Stimulated activated naive CD4-positive, alpha-beta T cell (primary cell): ENCODE measurements at regions not wholly inside any gene's neighbourhood (a gene's known extent, or its start where the extent isn't known, plus 50 kb on each side); places are given as distances from the start of the nearest gene placed in this dataset.

ENCODE experiments used
- DNase-seq, 6 experiments: peaks; one replicate each; lab custom pipeline; 2025; lab: John Stamatoyannopoulos, UW

DNA sequence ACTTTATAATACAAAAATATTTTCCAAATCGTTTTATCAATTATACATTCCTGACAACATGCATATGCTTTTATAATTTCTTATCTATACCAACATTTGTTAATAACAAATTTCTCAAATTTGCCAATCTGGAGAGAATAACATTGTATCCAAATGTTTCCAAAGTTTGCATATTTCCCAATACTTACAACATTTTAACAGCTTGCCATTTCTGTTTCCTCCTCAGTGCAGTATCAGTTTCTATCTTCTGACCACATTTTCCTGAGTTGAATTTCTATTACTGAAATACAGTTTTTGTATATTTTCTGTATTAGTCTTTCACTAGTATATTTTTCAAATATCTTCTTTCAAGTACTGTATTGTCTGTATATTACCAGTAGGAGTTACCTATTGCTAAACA lies 1594.3 kb downstream of the PLA2G4A start:
- DNase-seq: no peak

GRCh38 chr1:188424176-188424575 lies 1595.4 kb downstream of the PLA2G4A start:
- no peak for DNase-seq

DNA sequence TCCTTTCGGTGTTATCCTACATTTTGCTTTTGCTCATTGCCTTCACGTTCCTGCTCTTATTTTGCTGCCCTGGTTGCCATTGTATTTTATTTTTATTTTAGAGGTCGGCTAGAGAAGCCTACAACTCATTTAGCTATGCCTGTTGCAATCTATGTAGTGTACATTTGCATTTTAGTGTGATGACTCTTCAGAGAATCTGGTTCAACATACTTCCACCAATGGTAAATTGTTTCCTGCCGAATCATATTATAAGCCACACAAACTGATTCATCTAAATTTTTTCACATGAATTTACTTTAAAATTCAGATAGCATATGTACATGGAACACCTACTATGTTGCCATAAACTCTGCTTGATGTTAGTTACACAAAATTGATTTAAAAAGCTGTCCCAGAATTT lies 1596.9 kb downstream of the PLA2G4A start:
- no peak for DNase-seq

- no peak for DNase-seq
These were observed 1597.8 kb downstream of the PLA2G4A start for GRCh38 chr1:188426561-188426960.

DNA sequence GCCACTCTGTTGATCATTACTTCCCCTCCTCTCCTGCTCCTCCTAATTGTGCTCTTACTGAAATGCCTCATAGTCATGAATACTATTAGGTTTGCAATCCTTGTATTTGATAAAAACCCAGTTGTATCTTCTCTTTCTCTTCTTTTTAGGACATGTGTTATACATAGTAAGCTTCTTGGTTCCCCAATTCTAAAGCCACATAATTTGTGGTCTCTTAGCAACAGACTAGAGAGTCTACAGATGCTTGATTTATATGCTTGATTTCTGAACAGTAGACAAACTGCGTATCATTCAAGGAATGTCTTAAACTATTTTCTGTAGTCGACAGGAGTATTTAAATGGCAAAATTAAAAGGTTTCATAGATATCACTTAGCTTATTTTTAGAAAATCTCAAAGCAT lies 1598.9 kb downstream of the PLA2G4A start:
- DNase-seq: no peak

GRCh38 chr1:188429386-188429785 lies 1600.6 kb downstream of the PLA2G4A start:
- DNase-seq: no peak

DNA sequence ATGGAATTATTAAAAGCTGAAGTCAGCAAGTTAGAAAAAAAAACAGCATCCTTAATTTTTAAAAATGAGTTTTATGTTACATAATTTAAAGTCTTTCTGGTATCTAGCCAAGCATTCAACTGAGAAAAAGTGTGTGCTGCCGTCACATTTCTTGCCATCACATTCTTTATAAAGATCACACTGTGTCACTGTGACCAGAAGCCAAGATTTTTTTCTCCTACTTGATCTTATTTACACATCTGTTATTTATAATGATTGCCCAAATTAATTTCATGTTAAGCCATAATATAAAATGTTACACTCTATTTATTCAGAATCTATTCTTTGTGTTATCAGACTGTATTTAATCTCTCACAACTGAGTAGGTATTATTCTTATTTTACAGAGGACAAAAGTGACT lies 1603.7 kb downstream of the PLA2G4A start:
- no peak for DNase-seq

DNA sequence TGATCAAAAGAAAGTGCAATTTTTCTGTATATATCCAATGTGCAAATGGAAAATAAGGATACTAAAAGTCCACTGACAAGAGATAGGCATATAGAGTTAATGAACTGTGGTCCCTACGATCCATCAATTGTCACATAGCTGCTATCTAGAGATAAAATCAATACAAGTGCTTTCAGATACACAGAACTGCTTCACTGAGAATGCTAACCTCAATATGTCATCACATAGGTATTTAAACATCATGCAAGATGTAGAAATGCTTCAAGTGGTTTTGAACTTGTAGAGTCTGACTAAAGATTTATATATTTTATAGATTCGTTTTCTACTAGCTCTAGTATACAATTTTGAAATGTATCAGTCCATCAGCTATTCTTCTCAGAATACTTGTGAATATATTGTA lies 1604.7 kb downstream of the PLA2G4A start:
- no peak for DNase-seq

DNA sequence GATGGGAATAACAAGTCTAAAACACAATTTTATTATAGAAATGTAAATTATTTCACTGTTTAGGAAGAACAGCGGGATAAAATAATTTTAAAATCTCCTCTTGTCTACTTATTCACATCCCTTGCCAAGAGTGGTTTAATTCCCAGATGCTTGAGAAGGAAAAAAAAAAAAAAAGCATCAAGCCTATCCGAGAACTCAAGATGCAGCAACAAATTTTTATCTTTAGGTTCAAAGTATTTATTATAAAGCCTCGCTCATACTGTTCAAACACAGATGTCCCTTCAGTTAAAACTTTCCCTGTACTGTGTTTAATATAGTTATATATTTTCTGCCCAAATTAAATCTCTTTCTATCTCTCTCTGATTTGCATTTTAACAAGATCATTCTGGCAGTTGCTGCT lies 1615.8 kb downstream of the PLA2G4A start:
- DNase-seq: no peak

DNA sequence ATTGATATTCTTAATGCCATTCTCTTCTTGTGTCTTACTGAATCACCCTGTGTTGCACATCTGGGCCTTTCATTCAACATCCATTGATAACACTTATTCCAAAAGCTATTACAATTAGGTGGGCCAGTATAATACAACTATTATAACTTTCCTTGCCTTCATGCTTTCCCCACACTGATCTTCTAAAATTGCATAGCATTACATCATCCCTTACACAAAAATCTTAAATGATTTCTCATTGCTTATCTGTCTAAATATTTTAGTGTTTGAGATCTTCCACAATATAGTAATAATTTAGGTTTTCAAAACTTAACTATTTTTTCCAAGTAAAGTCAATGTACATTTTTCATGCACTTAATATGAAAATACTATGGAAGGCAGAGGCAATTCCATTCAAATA lies 1634.1 kb downstream of the PLA2G4A start:
- no peak for DNase-seq

DNA sequence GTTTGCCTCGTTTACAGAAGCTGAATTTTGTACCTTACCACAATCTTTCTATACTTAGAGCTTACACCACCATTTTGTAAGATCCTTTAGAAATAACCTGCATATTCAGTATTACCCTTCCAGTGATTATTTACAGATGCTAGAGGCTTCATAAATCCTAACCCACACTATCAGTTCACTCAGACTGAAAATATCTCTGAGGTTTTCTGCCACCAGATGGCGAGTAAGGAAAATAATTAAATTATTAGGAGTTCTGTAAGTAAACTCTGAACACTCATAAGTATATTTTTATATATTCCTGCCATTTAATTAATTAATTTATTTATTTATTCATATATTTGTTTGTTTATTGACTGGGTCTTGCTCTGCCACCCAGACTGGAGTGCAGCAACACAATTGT lies 1635.2 kb downstream of the PLA2G4A start:
- no peak for DNase-seq

- DNase-seq: no peak
These were observed 1637.8 kb downstream of the PLA2G4A start for GRCh38 chr1:188466539-188466938.

DNA sequence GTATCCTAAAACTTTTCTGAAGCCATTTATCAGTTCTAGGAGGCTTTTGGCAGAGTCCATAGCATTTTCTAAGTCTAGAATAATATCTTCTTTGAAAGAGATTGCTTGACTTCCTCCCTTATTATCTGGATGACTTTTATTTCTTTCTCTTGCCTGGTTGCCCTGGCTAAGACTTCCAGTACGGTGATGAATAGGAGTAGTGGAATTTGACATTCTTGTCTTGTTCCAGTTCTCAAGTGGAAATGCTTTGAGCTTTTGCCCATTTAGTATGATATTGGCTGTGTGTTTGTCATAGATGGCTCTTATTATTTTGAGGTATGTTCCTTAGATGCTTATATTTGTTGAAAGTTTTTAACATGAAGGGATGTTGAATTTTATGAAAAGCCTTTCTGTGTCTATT lies 1647.9 kb downstream of the PLA2G4A start:
- no peak for DNase-seq

- no peak for DNase-seq
These were observed 1660.8 kb downstream of the PLA2G4A start for GRCh38 chr1:188489336-188490112.

GRCh38 chr1:188496506-188496905 lies 1667.8 kb downstream of the PLA2G4A start:
- no peak for DNase-seq

GRCh38 chr1:188497020-188497419 lies 1668.3 kb downstream of the PLA2G4A start:
- no peak for DNase-seq

GRCh38 chr1:188499690-188500089 lies 1670.9 kb downstream of the PLA2G4A start:
- DNase-seq: no peak

DNA sequence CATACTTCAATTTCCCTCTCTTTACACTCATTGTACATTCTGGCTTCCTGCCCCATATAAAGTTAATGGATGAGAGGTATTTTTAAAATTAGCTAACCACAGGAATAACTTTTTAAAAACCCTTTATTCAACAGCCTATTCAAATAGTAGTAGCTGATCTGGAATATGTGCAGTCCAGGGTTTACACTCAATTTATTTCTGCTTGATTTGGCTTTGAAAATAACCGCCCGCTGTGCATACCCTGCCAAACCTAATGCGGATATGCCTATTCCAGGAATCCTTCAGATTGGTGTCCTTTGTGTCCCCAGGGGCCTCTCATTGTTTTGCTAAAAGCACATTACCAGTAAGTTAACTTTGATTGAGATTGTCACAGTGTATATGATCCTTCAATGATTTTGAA lies 1686.2 kb downstream of the PLA2G4A start:
- no peak for DNase-seq

DNA sequence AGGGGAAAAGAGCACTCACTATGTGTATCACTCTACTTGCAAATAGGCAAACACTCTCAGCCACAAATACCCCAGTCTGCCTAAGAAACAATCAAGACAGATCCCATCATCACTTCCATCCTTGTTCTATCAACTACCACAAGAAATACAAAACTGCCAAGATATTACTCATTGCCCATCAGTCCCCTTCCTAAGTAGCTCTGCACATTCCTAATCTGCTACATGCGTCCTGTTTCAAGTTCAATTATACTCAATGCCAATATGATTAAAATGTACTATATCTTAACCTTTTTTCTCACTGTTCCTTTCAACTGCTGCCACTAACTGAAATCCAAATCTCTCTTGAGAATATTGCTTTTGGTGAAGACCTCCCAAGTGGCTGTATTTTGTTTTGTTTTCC lies 1688.4 kb downstream of the PLA2G4A start:
- no peak for DNase-seq

DNA sequence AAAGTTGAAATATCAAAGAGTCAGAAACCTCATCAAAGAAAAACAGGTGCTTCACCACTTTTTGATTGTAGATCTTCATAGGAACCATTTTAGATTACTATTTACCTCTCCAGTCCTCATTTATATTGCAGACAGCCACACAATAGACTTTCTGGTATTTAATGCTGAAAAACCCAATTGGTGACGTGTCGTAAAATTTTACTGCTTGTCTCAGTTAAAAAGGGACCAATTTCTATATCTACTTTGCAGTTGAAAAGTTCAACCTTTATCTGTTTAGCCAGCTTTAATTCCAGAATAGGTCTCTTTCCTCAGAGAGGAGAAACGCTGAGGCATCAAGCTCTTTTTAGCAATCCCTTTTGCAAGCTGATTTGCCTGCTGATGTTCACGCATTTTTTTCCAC lies 1722.4 kb downstream of the PLA2G4A start:
- DNase-seq: no peak

GRCh38 chr1:188557053-188557452 lies 1728.3 kb downstream of the PLA2G4A start:
- no peak for DNase-seq

GRCh38 chr1:188582911-188583532 lies 1754.3 kb downstream of the PLA2G4A start:
- DNase-seq: no peak

GRCh38 chr1:188584119-188584518 lies 1755.4 kb downstream of the PLA2G4A start:
- DNase-seq: no peak

- DNase-seq: no peak
These were observed 1761.9 kb downstream of the PLA2G4A start for GRCh38 chr1:188590641-188591040.
